GM23248 (cell line): ENCODE measurements at regions not wholly inside any gene's neighbourhood (a gene's known extent, or its start where the extent isn't known, plus 50 kb on each side); places are given as distances from the start of the nearest gene placed in this dataset.

Experiments used
- EZH2 ChIP-seq: fragments of 200-600 bp; sonication (generic); IDR thresholded peaks from 2 replicates; pipeline ENCODE4 v1.6.1; 2018; ENCODE audit warnings: antibody characterized with exemption, mild to moderate bottlenecking; ENCODE audit not compliant: insufficient read depth, poor library complexity, severe bottlenecking
- EZH2phosphoT487 ChIP-seq: fragments of 200-600 bp; sonication (generic); IDR thresholded peaks from 2 replicates; pipeline ENCODE4 v1.6.1; 2018; ENCODE audit warnings: antibody characterized with exemption, moderate library complexity, mild to moderate bottlenecking, low read depth; ENCODE audit not compliant: insufficient read depth

DNA sequence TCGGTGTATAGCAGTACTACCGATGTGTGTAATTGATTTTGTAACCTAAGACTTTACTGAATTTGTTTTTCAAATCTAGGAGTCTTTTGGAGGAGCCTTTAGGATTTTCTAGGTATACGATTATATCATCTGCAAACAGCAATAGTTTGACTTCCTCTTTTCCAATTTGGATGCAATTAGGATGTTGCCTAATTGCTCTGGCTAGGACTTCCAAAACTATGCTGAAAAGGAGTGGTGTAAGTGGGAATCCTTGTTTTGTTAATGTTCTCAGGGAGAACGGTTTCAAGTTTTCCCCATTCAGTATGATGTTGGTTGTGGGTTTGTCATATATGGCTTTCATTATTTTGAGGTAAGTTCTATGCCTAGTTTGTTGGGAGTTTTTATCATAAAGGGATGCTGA, 171.6 kb upstream of the PDE3A start:
- TF ChIP-seq EZH2 (no peak), EZH2phosphoT487 (no peak)
